HepG2 (cell line): ENCODE measurements at regions not wholly inside any gene's neighbourhood (a gene's known extent, or its start where the extent isn't known, plus 50 kb on each side); places are given as distances from the start of the nearest gene placed in this dataset.

Source experiments
- ATF7-NPFF ChIP-seq: sonication (generic); formaldehyde crosslinking; IDR thresholded peaks from 2 replicates; pipeline ENCODE4 v1.8.1; 2023; ENCODE audit warnings: mild to moderate bottlenecking, low read depth, missing genetic modification reagents, moderate library complexity
- DNMT1 ChIP-seq: sonication (generic); formaldehyde crosslinking; IDR thresholded peaks from 2 replicates; pipeline ENCODE4 v1.5.1; 2020; ENCODE audit warnings: mild to moderate bottlenecking, missing genetic modification reagents
- ELF3 ChIP-seq: IDR thresholded peaks from 2 replicates; pipeline ENCODE4 v1.6.1; 2016; ENCODE audit warnings: missing genetic modification reagents, missing compliant biosample characterization
- FOSL2 ChIP-seq: sonication (generic); formaldehyde crosslinking; IDR thresholded peaks from 2 replicates; pipeline ENCODE4 v1.4.0; 2020; ENCODE audit warnings: missing genetic modification reagents
- HMGXB4 ChIP-seq, 2 experiments: sonication (generic) in 1 of 2; formaldehyde crosslinking in 1 of 2; IDR thresholded peaks; 2 replicates each; pipeline versions ENCODE4 v1.4.0 to v1.6.1; 2018 to 2020; ENCODE audit warnings: missing genetic modification reagents in 2 of 2, borderline replicate concordance in 1 of 2, low read depth in 1 of 2, mild to moderate bottlenecking in 1 of 2, missing biosample characterization in 1 of 2
- HOXD1 ChIP-seq: sonication (generic); formaldehyde crosslinking; IDR thresholded peaks from 2 replicates; pipeline ENCODE4 v1.5.0; 2020; ENCODE audit warnings: missing genetic modification reagents
- LCORL ChIP-seq, 2 experiments: fragments of 450-650 bp in 1 of 2; sonication (generic) in 1 of 2; formaldehyde crosslinking in 1 of 2; IDR thresholded peaks; 2 replicates each; pipeline versions ENCODE4 v1.5.0 to v1.6.1; 2017 to 2020; ENCODE audit warnings: antibody characterized with exemption in 1 of 2, missing genetic modification reagents in 1 of 2
- MLLT10 ChIP-seq: sonication (generic); formaldehyde crosslinking; IDR thresholded peaks from 2 replicates; pipeline ENCODE4 v1.4.0; 2020; ENCODE audit warnings: missing genetic modification reagents
- MTF2 ChIP-seq: sonication (generic); formaldehyde crosslinking; IDR thresholded peaks from 2 replicates; pipeline ENCODE4 v1.5.0; 2020; ENCODE audit warnings: missing genetic modification reagents, borderline replicate concordance
- MYC ChIP-seq: sonication (generic); formaldehyde crosslinking; IDR thresholded peaks from 2 replicates; pipeline ENCODE4 v1.9.0; 2021; ENCODE audit warnings: missing genetic modification reagents, borderline replicate concordance
- NFKBIZ ChIP-seq: IDR thresholded peaks from 2 replicates; pipeline ENCODE4 v1.6.1; 2018; ENCODE audit warnings: missing genetic modification reagents, missing compliant biosample characterization
- SAFB2 ChIP-seq: sonication (generic); formaldehyde crosslinking; IDR thresholded peaks from 2 replicates; pipeline ENCODE4 v1.5.1; 2020; ENCODE audit warnings: missing genetic modification reagents, low read depth, mild to moderate bottlenecking, borderline replicate concordance
- SKI ChIP-seq: fragments of 450-650 bp; IDR thresholded peaks from one replicate; pipeline ENCODE4 v1.6.1; 2018; ENCODE audit warnings: mild to moderate bottlenecking; ENCODE audit not compliant: partially characterized antibody
- ZFP41 ChIP-seq: sonication (generic); formaldehyde crosslinking; IDR thresholded peaks from 2 replicates; pipeline ENCODE4 v1.4.0; 2020; ENCODE audit warnings: mild to moderate bottlenecking, missing genetic modification reagents, borderline replicate concordance
- ZNF10 ChIP-seq: sonication (generic); formaldehyde crosslinking; IDR thresholded peaks from 2 replicates; pipeline ENCODE4 v1.4.0; 2020; ENCODE audit warnings: mild to moderate bottlenecking, low read depth, missing genetic modification reagents, borderline replicate concordance
- ZNF282 ChIP-seq: fragments of 450-650 bp; IDR thresholded peaks from 2 replicates; pipeline ENCODE4 v1.6.1; 2018; ENCODE audit not compliant: partially characterized antibody
- ZNF331 ChIP-seq: sonication (generic); formaldehyde crosslinking; IDR thresholded peaks from 2 replicates; pipeline ENCODE4 v1.4.0; 2020; ENCODE audit warnings: missing genetic modification reagents
- ZNF674 ChIP-seq: sonication (generic); formaldehyde crosslinking; IDR thresholded peaks from 2 replicates; pipeline ENCODE4 v1.5.0; 2020; ENCODE audit warnings: low read depth, mild to moderate bottlenecking, missing genetic modification reagents
- ZNF740 ChIP-seq: sonication (generic); formaldehyde crosslinking; IDR thresholded peaks from 2 replicates; pipeline ENCODE4 v1.4.0; 2020; ENCODE audit warnings: missing genetic modification reagents
- ZNF749 ChIP-seq: sonication (generic); formaldehyde crosslinking; IDR thresholded peaks from 2 replicates; pipeline ENCODE4 v1.8.0; 2022; ENCODE audit warnings: mild to moderate bottlenecking, missing genetic modification reagents, moderate library complexity, borderline replicate concordance
- ZNF770 ChIP-seq: sonication (generic); formaldehyde crosslinking; IDR thresholded peaks from 2 replicates; pipeline ENCODE4 v1.5.0; 2020; ENCODE audit warnings: mild to moderate bottlenecking, missing genetic modification reagents
- ZNF773 ChIP-seq: sonication (generic); formaldehyde crosslinking; IDR thresholded peaks from 2 replicates; pipeline ENCODE4 v1.4.0; 2020; ENCODE audit warnings: missing genetic modification reagents, borderline replicate concordance
- ZNF775 ChIP-seq: sonication (generic); formaldehyde crosslinking; IDR thresholded peaks from 2 replicates; pipeline ENCODE4 v1.4.0; 2020; ENCODE audit warnings: missing genetic modification reagents, mild to moderate bottlenecking, moderate library complexity, borderline replicate concordance
- TF ChIP-seq, protein P1 (sequence below): sonication (generic); formaldehyde crosslinking; conservative IDR thresholded peaks from 2 replicates; pipeline ENCODE4 v1.4.0; 2020; ENCODE audit warnings: missing genetic modification reagents

GRCh38 chr13:29923554-29924481 lies 73.4 kb upstream of the UBL3 start (continued):
- TF ChIP-seq DNMT1 (no peak), MLLT10 (CRISPR knock-in tag) (no peak), SKI (peak; percentile 68), ZNF282 (no peak), MYC (CRISPR knock-in tag) (peak; percentile 95; the same call in 1 of the 2 replicates), ZNF770 (CRISPR knock-in tag) (no peak), SAFB2 (CRISPR knock-in tag) (no peak; the same call in 1 of the 2 replicates), ZNF775 (CRISPR knock-in tag) (no peak), HMGXB4 (CRISPR knock-in tag; IDR thresholded peaks at IDR 0.05; ENCODE audit: borderline replicate concordance in 1 of 2, low read depth in 1 of 2) (peak; percentile 78 to 91), LCORL (IDR thresholded peaks at IDR 0.05) (no peak), LCORL (CRISPR knock-in tag; IDR thresholded peaks at IDR 0.05) (peak; percentile 10; the same call in 1 of the 2 replicates), ZNF749 (CRISPR knock-in tag) (peak; percentile 15; the same call in 1 of the 2 replicates), MTF2 (no peak), ZNF674 (CRISPR knock-in tag) (no peak), ZNF10 (CRISPR knock-in tag) (no peak), ATF7-NPFF (CRISPR knock-in tag) (no peak), HOXD1 (CRISPR knock-in tag) (peak; percentile 56; the same call in 1 of the 2 replicates), ZFP41 (no peak), NFKBIZ (CRISPR knock-in tag) (no peak; the same call in 1 of the 2 replicates), ZNF740 (CRISPR knock-in tag) (no peak), ZNF773 (CRISPR knock-in tag) (no peak), FOSL2 (CRISPR knock-in tag) (peak; percentile 97), ELF3 (CRISPR knock-in tag) (peak; percentile 96), ZNF331 (CRISPR knock-in tag) (peak; percentile 93)
- TF ChIP-seq, protein P1, sequence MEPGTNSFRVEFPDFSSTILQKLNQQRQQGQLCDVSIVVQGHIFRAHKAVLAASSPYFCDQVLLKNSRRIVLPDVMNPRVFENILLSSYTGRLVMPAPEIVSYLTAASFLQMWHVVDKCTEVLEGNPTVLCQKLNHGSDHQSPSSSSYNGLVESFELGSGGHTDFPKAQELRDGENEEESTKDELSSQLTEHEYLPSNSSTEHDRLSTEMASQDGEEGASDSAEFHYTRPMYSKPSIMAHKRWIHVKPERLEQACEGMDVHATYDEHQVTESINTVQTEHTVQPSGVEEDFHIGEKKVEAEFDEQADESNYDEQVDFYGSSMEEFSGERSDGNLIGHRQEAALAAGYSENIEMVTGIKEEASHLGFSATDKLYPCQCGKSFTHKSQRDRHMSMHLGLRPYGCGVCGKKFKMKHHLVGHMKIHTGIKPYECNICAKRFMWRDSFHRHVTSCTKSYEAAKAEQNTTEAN (CRISPR knock-in tag): peak; percentile 89
